Right atrium auricular region (tissue), 2 donors: ENCODE measurements at regions not wholly inside any gene's neighbourhood (a gene's known extent, or its start where the extent isn't known, plus 50 kb on each side); places are given as distances from the start of the nearest gene placed in this dataset.

Experiments used
- DNase-seq: peaks from one replicate; pipeline ENCODE4 v3.0.0-alpha.2; 2019; ENCODE audit warnings: low spot score
- H3K27ac ChIP-seq, 2 donors: fragments of 200-600 bp; sonication (generic); 1 replicate in 1 of 2; 2 replicates in 1 of 2; pipeline ENCODE4 v1.5.1; 2016 to 2019
- H3K27me3 ChIP-seq, 2 donors: fragments of 200-600 bp; sonication (generic); one replicate each; pipeline versions ENCODE4 v1.5.1 to v1.6.0; 2017 to 2019
- H3K36me3 ChIP-seq: fragments of 200-600 bp; sonication (generic); one replicate; pipeline ENCODE4 v1.5.1; 2016
- H3K4me1 ChIP-seq, 2 donors: fragments of 200-600 bp; sonication (generic); one replicate each; pipeline versions ENCODE4 v1.5.1 to v1.6.0; 2017 to 2019
- H3K4me3 ChIP-seq, 2 donors: fragments of 200-600 bp; sonication (generic); 1 replicate in 1 of 2; 2 replicates in 1 of 2; pipeline ENCODE4 v1.5.1; 2017 to 2019; ENCODE audit warnings: mild to moderate bottlenecking in 1 of 2, moderate library complexity in 1 of 2
- H3K9me3 ChIP-seq, 2 donors: fragments of 200-600 bp; sonication (generic); one replicate each; pipeline ENCODE4 v1.5.1; 2019
- TF ChIP-seq, protein P1 (sequence below), 2 donors: fragments of 200-600 bp; sonication (generic); IDR thresholded peaks; one replicate each; pipeline ENCODE4 v1.5.1; 2019; ENCODE audit warnings: antibody characterized with exemption in 2 of 2

- no peak for DNase-seq
- H3K4me3 ChIP-seq: peak overlapping the region; percentile 17 to 31
- H3K9me3 ChIP-seq: no peaks in the 10 kb centered on the region
- TF ChIP-seq, protein P1, sequence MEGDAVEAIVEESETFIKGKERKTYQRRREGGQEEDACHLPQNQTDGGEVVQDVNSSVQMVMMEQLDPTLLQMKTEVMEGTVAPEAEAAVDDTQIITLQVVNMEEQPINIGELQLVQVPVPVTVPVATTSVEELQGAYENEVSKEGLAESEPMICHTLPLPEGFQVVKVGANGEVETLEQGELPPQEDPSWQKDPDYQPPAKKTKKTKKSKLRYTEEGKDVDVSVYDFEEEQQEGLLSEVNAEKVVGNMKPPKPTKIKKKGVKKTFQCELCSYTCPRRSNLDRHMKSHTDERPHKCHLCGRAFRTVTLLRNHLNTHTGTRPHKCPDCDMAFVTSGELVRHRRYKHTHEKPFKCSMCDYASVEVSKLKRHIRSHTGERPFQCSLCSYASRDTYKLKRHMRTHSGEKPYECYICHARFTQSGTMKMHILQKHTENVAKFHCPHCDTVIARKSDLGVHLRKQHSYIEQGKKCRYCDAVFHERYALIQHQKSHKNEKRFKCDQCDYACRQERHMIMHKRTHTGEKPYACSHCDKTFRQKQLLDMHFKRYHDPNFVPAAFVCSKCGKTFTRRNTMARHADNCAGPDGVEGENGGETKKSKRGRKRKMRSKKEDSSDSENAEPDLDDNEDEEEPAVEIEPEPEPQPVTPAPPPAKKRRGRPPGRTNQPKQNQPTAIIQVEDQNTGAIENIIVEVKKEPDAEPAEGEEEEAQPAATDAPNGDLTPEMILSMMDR (IDR thresholded peaks at IDR 0.05): no peak
- H3K27me3 ChIP-seq: no peaks in the 10 kb centered on the region
- H3K4me1 ChIP-seq: peaks cover 0 to 12% of the 10 kb centered on the region in 2 donors
- H3K27ac ChIP-seq: peak overlapping the region in 1 of 2 donors; percentile 54
- H3K36me3 ChIP-seq: no peaks in the 10 kb centered on the region
These were observed 207.6 kb downstream of the OGFRL1 start for GRCh38 chr6:71496018-71496721.

DNA sequence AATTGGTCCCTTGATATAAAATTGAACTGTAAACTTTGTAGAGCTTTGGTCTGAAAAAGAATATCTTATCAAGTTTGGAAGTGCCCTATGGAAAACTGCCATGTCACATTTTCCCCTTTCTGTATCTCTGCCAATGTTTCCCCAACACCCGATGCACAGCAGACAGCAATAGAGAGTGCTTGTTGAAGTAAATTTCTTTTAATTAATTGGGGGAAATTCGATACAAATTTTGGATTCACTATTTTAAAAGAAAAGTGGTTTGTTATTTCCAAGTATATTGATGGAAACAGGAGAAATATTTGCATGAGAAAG lies 208.1 kb downstream of the OGFRL1 start:
- no peaks in the 10 kb centered on the region for H3K9me3 ChIP-seq
- no peaks in the 10 kb centered on the region for H3K27me3 ChIP-seq
- peak overlapping the region in 1 of 2 donors; percentile 54 for H3K27ac ChIP-seq
- no peak overlapping the region for H3K4me3 ChIP-seq
- DNase-seq: no peak
- peaks cover 0 to 12% of the 10 kb centered on the region in 2 donors for H3K4me1 ChIP-seq
- TF ChIP-seq, protein P1 (IDR thresholded peaks at IDR 0.05): no peak
- no peaks in the 10 kb centered on the region for H3K36me3 ChIP-seq

DNA sequence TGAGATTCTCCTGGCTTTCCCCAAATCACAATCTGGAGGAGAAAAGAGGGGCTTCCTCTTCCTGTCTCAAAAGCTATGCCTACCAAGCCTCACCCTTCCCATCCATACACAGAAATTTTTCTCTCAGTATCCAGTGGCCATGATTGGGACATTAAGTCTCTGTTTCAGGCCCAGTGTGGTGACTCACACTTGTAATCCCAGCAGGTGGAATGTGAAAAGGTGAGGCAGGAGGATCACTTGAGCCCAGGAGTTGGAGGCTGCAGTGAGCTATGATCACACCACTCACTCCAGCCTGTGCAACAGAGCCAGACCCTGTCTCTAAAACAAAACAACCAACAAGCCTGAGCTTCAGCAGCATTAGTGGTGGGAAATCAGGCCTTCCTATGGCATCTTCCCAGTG lies 210.0 kb downstream of the OGFRL1 start:
- Histone ChIP-seq H3K9me3 (no peaks in the 10 kb centered on the region), H3K27me3 (no peaks in the 10 kb centered on the region), H3K27ac (no peak overlapping the region), H3K4me3 (no peak overlapping the region), H3K4me1 (peaks cover 0 to 12% of the 10 kb centered on the region in 2 donors), H3K36me3 (no peaks in the 10 kb centered on the region)
- TF ChIP-seq, protein P1 (IDR thresholded peaks at IDR 0.05): no peak
- no peak for DNase-seq

GRCh38 chr6:71499667-71500066 lies 211.1 kb downstream of the OGFRL1 start:
- no peaks in the 10 kb centered on the region for H3K9me3 ChIP-seq
- TF ChIP-seq, protein P1 (IDR thresholded peaks at IDR 0.05): no peak
- DNase-seq: no peak

GRCh38 chr6:71502168-71502567 lies 213.6 kb downstream of the OGFRL1 start:
- TF ChIP-seq, protein P1 (IDR thresholded peaks at IDR 0.05): no peak
- no peaks in the 10 kb centered on the region for H3K27me3 ChIP-seq

More at GRCh38 chr6:71499667-71500066, 211.1 kb downstream of the OGFRL1 start:
- H3K36me3 ChIP-seq: no peaks in the 10 kb centered on the region
- no peak overlapping the region for H3K4me3 ChIP-seq
- H3K27me3 ChIP-seq: no peaks in the 10 kb centered on the region
- peaks cover 0 to 12% of the 10 kb centered on the region in 2 donors for H3K4me1 ChIP-seq
- no peak overlapping the region for H3K27ac ChIP-seq

DNA sequence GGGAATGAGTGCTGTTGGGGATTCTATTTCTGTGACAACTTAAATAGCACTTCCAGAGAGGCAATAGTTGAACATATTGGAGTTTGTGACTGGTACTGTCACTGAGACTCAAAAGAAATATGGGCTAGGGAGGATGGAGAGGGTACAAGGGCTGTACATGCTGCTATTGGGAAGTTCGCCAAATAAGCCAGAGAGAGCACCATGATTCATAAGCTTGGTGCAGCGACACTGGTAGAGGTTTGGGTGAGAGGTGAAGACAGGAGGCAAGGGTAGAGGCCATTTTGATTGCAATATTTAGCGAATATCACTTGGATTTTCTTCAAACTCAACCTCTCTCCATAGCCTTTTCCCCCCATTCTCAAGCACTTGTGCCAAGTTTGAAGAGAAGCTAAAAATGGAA lies 214.3 kb downstream of the OGFRL1 start:
- H3K27ac ChIP-seq: no peak overlapping the region
- no peaks in the 10 kb centered on the region for H3K27me3 ChIP-seq
- no peaks in the 10 kb centered on the region for H3K4me1 ChIP-seq
- TF ChIP-seq, protein P1 (IDR thresholded peaks at IDR 0.05): no peak
- no peaks in the 10 kb centered on the region for H3K9me3 ChIP-seq
- no peak for DNase-seq
- H3K36me3 ChIP-seq: no peaks in the 10 kb centered on the region
- H3K4me3 ChIP-seq: no peak overlapping the region

More at GRCh38 chr6:71502168-71502567, 213.6 kb downstream of the OGFRL1 start:
- no peaks in the 10 kb centered on the region for H3K36me3 ChIP-seq
- H3K4me3 ChIP-seq: no peak overlapping the region
- H3K9me3 ChIP-seq: no peaks in the 10 kb centered on the region
- H3K27ac ChIP-seq: no peak overlapping the region
- no peak for DNase-seq
- H3K4me1 ChIP-seq: no peaks in the 10 kb centered on the region
